Heart right ventricle (tissue), 16 donors: ENCODE measurements at regions not wholly inside any gene's neighbourhood (a gene's known extent, or its start where the extent isn't known, plus 50 kb on each side); places are given as distances from the start of the nearest gene placed in this dataset.

Experiments used
- ATAC-seq, 8 donors: fragments of 200-7000 bp; cut with Tn5 transposase; one replicate each; pipeline ENCODE4 v1.9.1; 2020; ENCODE audit warnings: mild to moderate bottlenecking in 8 of 8, moderate library complexity in 8 of 8, moderate number of reproducible peaks in 1 of 8
- DNase-seq, 2 donors: peaks; one replicate each; pipeline ENCODE4 v3.0.0-alpha.2; 2020
- H3K27ac ChIP-seq, 10 donors: fragments of 200-600 bp; sonication (generic) in 2 of 10; one replicate each; pipeline versions ENCODE4 v1.5.0 to v1.8.0; 2020 to 2022; ENCODE audit warnings: mild to moderate bottlenecking in 3 of 10
- H3K27me3 ChIP-seq, 7 donors: fragments of 200-600 bp; one replicate each; pipeline ENCODE4 v1.8.0; 2021 to 2022; ENCODE audit warnings: mild to moderate bottlenecking in 2 of 7
- H3K36me3 ChIP-seq, 9 donors: fragments of 200-600 bp; sonication (generic) in 1 of 9; one replicate each; pipeline versions ENCODE4 v1.5.0 to v1.8.0; 2020 to 2022; ENCODE audit warnings: mild to moderate bottlenecking in 2 of 9
- H3K4me1 ChIP-seq, 9 donors: fragments of 200-600 bp; sonication (generic) in 1 of 9; one replicate each; pipeline versions ENCODE4 v1.5.0 to v1.8.0; 2020 to 2022; ENCODE audit warnings: mild to moderate bottlenecking in 4 of 9
- H3K4me3 ChIP-seq, 10 donors: fragments of 200-600 bp; sonication (generic) in 2 of 10; one replicate each; pipeline versions ENCODE4 v1.5.0 to v1.8.0; 2020 to 2022; ENCODE audit warnings: mild to moderate bottlenecking in 7 of 10, moderate library complexity in 2 of 10
- H3K9me3 ChIP-seq, 11 donors: fragments of 200-600 bp in 10 of 11; sonication (generic) in 2 of 11; one replicate each; pipeline versions ENCODE4 v1.5.0 to v1.8.0; 2013 to 2022; ENCODE audit warnings: mild to moderate bottlenecking in 2 of 11, control low read depth in 1 of 11, moderate library complexity in 1 of 11
- CTCF ChIP-seq, 9 donors: fragments of 200-600 bp; sonication (generic) in 2 of 9; IDR thresholded peaks; one replicate each; pipeline versions ENCODE4 v1.5.0 to v1.8.0; 2021 to 2022; ENCODE audit warnings: antibody characterized with exemption in 9 of 9, mild to moderate bottlenecking in 5 of 9, moderate library complexity in 1 of 9
- WGBS, 2 donors: extraction: QIAGEN DNeasy Blood & Tissue Kit; methylation state at CpG; one replicate each; pipeline ENCODE4 v1.1.7; 2013; ENCODE audit warnings: inconsistent platforms in 1 of 2; 5-methylcytosine and 5-hydroxymethylcytosine counted together
- intact Hi-C, 10 donors: fragments of 100-400 bp; cut with DNase I; formaldehyde crosslinking; loops; one replicate each; pipeline versions ENCODE4 v1.11.1 to v1.14.2; 2022
- donor health status: Arrhythmogenic right ventricular cardiomyopathy.
- donor health status: ischemic (EF 13 %, LVEDD 7.1; RV severe dilation, severe dysfunction).
- donor health status: healthy with polysubstance abuse.
- donor health status: DM: no; HTN: yes; CAD: no.
- donor health status: DM: no; HTN: no; CAD: no.
- donor health status: ischemic (EF 25% LVEDD 6.9; RV normal size, moderate dysfunction).
- donor health status: ischemic (EF 25% LVEDD 5.7; RV mildly dilated, moderate dysfunction).
- donor health status: healthy.
- donor health status: DM: yes; HTN: yes; CAD: no.
- donor health status: Ischemic cardiomyopathy.
- donor health status: ischemic (EF 35%, LVEDD 5.7; RV mildly dilated, moderate dysfunction).
- donor health status: nonischemic (EF 11% LVEDD 7.7; RV severe dilation, severe dysfunction).
- donor health status: DM: yes; HTN: yes; CAD: no.
- donor health status: PGD.
- donor health status: ischemic (EF 29% LVEDD 5.4; RV normal size, mild dysfunction).
- donor health status: nonischemic (EF 23%, LVEDD 6.1; RV moderate dilation, normal function).

- no peak for ATAC-seq
- Histone ChIP-seq H3K36me3 (no peaks in the 10 kb centered on the region), H3K4me3 (no peak overlapping the region), H3K27ac (peak overlapping the region in 4 of 10 donors; percentile 76 to 88 (median 86)), H3K4me1 (peaks cover 0 to 32% (median 9%) of the 10 kb centered on the region in 9 donors), H3K27me3 (no peaks in the 10 kb centered on the region), H3K9me3 (peaks cover 0 to 5% (median 0%) of the 10 kb centered on the region in 11 donors)
- 25 to 28% methylated on average over 3 of the region's 3 CpGs for WGBS, 2 donors
- DNase-seq: no peak
- no peak for TF ChIP-seq CTCF (IDR thresholded peaks at IDR 0.05)
- intact Hi-C loops: loop anchor here in 1 of 10 donors (5.0 kb wide), 1 partner anchor 41 kb away; no protein-coding TSS in a partner anchor
Measured at GRCh38 chr3:197392961-197393360, 94.5 kb upstream of the DLG1 start.

GRCh38 chr3:197381371-197381770 is 83.0 kb upstream of the DLG1 start:
- H3K4me1 ChIP-seq: no peaks in the 10 kb centered on the region
- peaks cover 0 to 3% (median 0%) of the 10 kb centered on the region in 11 donors for H3K9me3 ChIP-seq
- WGBS, 2 donors: 68 to 79% methylated on average over 2 of the region's 2 CpGs
- H3K36me3 ChIP-seq: no peaks in the 10 kb centered on the region
- ATAC-seq (no peak), DNase-seq (no peak)
- H3K27ac ChIP-seq: no peak overlapping the region
- H3K4me3 ChIP-seq: no peak overlapping the region
- no peak for TF ChIP-seq CTCF (IDR thresholded peaks at IDR 0.05)
- intact Hi-C loops: no loop called here
- no peaks in the 10 kb centered on the region for H3K27me3 ChIP-seq

GRCh38 chr3:197380786-197381185 is 82.4 kb upstream of the DLG1 start:
- DNase-seq (no peak), ATAC-seq (no peak)
- Histone ChIP-seq H3K36me3 (no peaks in the 10 kb centered on the region), H3K9me3 (no peaks in the 10 kb centered on the region), H3K4me1 (no peaks in the 10 kb centered on the region), H3K4me3 (no peak overlapping the region), H3K27ac (no peak overlapping the region), H3K27me3 (no peaks in the 10 kb centered on the region)
- WGBS, 2 donors: 82 to 85% methylated on average over 5 of the region's 5 CpGs
- intact Hi-C loops: no loop called here
- TF ChIP-seq CTCF (IDR thresholded peaks at IDR 0.05): no peak

- peak overlapping the region in 1 of 10 donors; percentile 43 for H3K27ac ChIP-seq
- ATAC-seq (no peak), DNase-seq (no peak)
- H3K4me3 ChIP-seq: no peak overlapping the region
- H3K36me3 ChIP-seq: no peaks in the 10 kb centered on the region
- intact Hi-C loops: no loop called here
- H3K4me1 ChIP-seq: no peaks in the 10 kb centered on the region
- H3K9me3 ChIP-seq: no peaks in the 10 kb centered on the region
- 86 to 89% methylated on average over 22 of the region's 22 CpGs for WGBS, 2 donors
- no peaks in the 10 kb centered on the region for H3K27me3 ChIP-seq
- no peak for TF ChIP-seq CTCF (IDR thresholded peaks at IDR 0.05)
Measured at GRCh38 chr3:197378985-197379718, 80.7 kb upstream of the DLG1 start.
